Activated CD8-positive, alpha-beta memory T cell treated with anti-CD3 and anti-CD28 coated beads, Interleukin-2, amount 50 U/mL, for 1 hour (primary cell): ENCODE measurements at regions not wholly inside any gene's neighbourhood (a gene's known extent, or its start where the extent isn't known, plus 50 kb on each side); places are given as distances from the start of the nearest gene placed in this dataset.

Experiments
- DNase-seq: peaks from one replicate; pipeline ENCODE4 v3.0.0-alpha.2; 2020; ENCODE audit errors: extremely low read depth

DNA sequence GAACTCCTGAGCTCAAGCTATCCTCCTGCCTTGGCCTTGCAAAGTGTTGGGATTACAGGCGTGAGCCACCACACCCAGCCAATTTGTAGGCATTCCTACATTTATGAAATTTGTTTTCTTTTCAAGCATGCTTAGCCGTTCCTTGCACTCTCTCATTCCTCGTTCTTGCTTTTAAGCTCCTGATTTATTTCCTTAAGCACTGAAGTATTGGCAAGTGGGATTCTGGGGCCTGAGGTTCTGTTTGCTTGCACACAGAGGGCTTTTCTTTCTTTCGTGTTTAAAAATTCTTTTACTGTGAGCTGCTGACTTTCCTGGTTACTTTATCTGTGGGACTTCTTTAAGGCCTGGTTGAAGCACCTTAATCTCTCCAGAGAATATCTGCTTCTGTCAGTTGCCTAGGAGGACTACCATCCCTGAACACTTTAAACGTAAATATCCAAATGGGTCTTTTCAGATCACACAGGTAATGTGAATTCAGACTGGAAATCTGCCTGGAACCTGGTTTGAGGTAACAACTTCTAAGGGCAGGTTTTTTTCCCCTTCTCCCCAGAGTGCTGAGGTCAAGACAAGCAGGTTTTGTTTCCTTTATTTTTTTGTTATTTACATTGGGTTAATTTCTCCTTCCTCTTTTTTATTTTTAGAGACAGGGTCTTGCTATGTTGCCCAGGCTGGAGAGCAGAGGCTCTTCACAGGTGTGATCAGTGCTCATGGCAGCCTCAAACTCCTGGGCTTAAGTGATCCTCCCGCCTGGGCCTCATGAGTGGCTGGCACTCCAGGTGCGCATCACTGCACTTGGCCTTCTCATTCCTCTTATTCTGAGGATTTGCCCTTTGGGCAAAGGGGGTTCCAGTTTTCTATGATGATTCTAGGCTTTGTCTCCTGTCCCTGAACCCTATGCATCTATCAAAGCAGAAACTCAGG is 102.9 kb downstream of the PFKFB3 start:
- no peak for DNase-seq

DNA sequence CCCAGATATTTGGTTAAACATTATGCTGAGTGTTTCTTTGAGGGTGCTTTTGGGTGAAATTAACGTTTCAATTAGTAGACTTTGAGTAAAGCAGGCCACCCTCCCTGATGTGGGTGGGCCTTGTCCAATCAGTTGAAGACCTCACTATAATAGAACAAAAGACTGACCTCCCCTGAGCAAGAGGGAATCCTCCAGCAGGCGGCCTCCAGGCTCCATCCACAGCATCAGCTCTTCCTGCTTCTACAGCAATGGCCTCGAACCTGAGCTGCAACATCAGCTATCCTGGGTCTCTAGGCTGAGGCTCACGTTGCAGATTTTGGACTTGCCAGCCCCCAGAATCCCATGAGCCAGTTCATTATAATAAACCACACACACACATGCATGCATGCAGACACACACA is 104.2 kb downstream of the PFKFB3 start:
- DNase-seq: no peak

DNA sequence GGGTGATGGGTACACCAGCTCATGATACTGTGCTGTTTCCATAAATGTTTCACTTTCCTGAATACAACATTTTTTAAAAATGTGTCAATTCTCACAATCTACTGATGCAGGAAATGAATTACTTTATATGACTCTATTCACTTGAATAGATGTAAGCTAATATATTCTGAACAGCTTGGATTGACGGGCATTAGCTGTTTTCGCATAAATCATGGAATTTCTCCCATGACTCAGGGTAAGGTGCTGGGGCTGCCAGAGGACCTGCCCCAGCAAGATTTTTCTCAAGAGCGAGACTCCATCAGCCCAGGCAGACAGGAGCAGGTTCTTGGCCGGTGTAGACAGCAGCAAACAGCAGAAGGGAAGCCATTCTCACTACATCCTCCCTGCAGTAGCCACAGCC is 107.1 kb downstream of the PFKFB3 start:
- DNase-seq: no peak

DNA sequence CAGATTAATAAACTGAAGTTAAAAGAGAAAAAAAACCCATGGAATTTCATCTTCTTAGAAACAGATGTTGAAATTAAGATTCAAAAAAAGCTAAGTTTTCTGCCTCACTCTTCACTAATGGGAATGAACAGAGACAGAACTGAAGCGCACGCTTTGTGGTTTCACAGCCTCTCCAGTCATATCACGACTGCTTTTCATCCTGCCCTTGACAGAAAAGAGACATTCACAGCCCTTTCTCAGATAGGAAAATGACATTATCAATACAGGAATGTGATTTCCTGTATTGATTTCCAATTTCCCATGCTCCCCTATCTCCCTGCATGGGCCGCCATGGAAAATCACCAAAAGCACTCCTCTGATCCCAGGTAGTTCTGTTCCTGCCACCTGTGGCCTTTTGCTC is 108.2 kb downstream of the PFKFB3 start:
- no peak for DNase-seq

DNA sequence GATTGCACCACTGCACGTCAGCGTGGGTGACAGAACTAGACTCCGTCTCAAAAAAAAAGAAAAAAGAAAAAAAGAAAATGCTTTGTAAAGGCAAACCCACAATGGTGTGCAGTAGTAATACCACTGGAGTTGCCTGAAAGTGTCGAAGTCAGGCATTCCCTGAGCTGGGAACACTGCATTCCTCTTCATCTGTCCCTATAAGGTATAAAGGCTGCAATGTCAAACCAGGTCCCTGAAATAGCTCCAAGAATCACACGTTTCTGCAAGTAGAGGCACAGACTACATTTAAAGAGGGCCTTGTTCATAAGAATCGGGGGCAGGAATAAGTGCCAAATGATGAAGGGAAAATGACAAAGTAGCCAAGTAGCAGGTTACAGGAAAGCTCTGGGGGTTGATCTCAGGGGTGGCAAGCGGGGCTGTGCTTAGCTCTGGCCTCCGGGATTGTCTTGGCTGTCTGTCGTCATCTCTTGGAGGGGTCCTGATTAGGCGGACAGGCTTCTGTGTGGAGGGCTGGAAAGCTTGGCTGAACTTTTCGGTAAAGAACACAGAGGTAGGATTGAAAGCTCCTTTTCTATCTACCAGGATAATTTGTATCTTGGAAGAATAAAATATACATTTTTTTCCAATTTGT is 109.1 kb downstream of the PFKFB3 start:
- no peak for DNase-seq

DNA sequence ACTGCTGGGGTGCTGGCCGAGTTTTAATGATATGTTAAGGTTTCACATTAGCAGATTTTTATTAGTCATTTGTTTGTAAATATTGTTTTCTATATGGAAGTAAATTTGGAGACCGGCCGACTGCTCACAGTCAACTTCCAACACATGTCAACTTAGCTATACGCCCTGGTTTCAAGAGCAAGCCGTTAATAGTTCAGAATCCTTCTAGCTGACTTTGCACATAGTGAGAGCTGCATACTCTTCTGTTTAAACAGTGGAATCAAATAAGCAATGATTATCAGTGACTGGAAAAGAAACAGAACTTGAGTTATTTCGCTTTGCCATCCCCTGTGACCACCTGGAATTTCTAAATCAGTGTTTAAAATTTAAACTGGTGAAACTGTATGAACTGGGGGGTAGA is 109.9 kb downstream of the PFKFB3 start:
- no peak for DNase-seq

DNA sequence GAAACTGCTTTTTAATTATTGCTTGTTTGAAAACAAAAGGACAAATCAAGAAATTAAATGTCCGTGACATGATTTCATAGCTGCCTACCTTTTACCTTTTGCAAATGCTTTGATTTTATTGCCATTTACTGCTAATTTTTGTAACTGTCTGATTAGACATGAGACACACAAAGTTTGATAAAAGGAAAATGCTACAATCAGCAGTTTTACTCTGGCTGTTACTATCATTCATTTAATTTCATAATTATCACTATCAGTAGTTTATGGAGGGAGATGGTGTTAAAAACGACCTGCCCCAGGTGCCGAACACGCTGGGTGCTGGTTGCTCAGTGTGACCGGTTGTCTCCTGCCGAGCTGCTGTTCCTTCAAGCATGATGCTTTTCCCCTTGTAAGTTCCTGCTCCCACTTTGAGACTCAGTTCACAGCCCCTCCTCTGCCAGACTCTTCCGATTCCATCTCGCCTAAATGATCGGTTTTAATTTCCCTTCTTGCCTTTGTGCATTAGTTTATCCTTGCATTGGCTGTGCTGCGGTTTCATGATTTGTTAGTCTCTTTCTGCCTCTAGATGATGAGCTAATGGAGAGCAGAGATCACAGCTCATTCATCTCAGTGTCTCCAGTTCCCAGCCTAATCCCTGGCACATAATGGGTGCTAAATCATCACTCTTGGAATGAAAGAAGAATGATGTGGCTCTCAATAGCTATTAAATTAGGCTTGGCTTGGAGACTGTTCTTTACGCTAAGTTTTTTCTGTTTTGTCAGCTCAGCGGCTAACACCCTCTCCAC is 110.6 kb downstream of the PFKFB3 start:
- DNase-seq: no peak

DNA sequence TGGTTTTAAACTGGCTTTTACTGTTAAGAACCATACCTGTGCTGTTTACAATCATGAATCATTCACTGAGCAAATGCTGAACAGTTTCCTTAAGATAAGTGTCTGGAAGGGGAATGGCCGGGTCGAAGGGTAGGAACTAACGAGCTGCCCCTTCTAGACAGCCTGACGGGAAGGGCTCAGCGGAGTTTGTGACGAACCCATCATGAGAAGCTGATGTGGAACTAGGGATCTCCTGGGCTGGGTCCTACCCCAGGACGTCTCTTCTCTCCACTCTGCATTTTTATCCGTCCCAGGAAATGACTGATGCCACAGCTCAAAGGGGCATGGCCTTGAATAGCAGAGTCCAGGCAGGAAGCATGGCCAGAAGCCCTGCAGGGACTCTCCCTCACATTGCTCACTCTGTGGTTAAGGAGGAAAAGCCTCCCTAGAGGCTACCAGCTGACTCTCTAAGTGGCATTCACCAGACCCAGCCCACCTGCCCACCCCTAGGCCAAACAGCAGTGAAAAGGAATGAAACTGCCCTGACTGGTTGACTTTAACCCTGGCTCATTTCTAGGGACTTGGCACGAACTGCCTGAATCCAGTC is 112.0 kb downstream of the PFKFB3 start:
- no peak for DNase-seq

DNA sequence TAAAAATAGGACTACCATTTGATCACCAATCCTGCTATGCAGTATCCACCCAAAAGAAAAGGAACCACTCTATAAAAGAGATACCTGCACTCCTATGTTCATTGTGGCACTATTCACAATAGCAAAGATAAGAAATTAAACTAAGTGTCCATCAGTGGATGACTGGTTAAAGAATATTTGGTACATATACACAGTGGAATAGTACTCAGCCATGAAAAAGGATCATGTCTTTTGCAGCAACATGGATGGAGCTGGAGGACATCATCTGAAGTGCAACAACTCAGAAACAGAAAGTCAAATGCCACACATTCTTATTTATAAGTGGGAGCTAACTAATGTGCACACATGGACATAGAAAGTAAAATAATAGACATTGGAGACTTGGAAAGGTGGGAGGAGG is 116.4 kb downstream of the PFKFB3 start:
- no peak for DNase-seq

DNA sequence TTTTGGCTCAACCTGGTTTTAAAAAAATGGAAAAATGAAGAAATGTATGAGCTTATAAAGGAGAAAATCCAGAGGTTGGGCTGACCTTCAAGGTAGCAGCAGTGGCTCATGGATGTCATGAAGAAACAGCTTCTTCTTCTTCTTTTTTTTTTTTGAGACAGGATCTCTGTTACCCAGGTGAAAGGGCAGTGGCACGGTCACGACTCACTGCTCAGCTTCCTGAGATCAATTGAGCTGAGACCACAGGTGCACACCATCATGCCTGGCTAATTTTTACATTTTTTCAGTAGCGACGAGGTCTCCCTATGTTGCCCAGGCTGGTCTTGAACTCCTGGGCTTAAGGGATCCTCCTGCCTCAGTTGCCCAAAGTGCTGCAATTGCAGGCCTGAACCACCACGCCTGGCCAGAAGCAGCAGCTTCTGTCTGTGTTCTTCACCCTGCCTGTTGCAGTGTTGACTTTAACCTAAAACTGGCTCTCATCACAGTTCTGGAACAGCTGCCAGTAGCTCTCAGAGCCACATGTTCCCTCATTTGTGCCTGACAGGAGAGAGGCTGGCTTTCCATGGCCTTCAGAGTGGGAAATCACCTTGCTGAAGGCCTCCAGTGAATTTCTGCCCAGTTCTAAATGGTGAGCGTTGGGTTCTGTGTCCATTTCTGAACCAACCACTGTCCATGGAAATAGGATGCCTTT is 117.7 kb downstream of the PFKFB3 start:
- DNase-seq: no peak

DNA sequence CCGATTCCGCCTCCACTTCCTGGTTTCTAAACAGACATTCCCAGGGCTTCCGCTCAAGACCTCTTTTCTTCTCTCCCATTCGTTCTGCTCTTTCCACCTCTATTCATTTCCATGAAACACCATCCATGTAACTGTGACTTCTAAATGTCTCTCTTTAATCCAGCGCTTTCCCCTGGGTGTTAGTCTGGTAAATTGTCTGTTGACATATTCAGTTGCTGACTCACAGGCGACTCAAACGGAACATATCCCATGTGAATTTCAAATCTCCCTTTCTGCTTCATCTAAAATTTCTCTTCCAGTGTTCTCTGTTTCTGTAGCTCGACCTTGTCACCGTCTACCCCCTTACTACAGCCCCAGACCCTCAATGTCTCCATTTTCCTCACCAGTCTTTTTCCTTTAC is 119.1 kb downstream of the PFKFB3 start:
- no peak for DNase-seq

DNA sequence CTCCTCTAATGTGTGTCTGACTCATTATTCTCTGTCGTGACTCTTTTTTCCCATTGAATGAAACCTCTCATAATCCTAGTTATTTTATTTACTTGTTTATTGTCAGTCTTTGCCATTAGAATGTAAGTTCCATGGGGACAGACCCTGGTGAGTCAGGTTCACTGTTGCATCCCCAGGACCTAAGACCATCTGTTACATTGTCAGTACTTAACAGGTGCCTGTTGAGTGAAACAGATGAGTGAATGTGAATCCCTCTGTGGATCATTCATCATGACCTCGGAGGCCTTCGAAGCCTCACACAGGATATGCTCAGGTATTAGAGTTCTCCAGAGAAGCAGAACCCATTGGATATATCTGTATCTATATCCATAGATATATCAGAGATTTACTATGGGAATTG is 120.1 kb downstream of the PFKFB3 start:
- no peak for DNase-seq

DNA sequence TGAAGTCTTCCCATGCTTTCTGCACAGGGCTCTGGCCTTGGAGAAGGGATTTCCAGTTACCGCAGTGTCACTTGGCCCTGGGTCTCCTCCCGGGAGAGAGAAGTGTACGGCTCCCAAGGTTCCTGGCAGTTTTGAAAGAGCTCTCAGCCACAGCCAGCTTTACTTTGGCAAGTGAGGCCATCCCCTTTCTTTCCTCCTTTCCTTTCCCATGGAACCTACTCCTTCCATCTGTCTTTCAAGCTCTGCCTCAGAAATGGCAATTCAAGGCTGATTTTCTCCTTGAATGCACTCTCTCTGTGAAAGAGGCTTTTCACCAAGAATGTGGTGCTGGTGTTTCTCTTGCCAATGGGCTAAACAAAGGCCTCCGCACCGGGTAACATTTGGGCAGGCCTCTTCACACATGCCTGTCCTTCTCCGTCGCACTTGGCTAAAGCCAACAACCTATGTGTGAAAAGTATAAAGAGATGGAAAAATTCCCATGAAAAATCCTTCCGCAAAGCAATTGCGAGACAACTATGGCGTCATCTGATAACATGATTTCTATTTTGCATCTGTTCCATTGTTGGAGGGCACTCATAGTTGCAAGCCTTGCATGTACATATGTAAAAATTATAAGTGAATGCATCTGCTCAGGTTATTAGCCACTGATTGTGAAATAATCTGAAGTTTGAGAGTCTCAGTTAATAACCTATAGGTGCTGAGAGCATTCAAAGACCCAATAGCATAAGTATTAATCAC is 125.4 kb downstream of the PFKFB3 start:
- no peak for DNase-seq

DNA sequence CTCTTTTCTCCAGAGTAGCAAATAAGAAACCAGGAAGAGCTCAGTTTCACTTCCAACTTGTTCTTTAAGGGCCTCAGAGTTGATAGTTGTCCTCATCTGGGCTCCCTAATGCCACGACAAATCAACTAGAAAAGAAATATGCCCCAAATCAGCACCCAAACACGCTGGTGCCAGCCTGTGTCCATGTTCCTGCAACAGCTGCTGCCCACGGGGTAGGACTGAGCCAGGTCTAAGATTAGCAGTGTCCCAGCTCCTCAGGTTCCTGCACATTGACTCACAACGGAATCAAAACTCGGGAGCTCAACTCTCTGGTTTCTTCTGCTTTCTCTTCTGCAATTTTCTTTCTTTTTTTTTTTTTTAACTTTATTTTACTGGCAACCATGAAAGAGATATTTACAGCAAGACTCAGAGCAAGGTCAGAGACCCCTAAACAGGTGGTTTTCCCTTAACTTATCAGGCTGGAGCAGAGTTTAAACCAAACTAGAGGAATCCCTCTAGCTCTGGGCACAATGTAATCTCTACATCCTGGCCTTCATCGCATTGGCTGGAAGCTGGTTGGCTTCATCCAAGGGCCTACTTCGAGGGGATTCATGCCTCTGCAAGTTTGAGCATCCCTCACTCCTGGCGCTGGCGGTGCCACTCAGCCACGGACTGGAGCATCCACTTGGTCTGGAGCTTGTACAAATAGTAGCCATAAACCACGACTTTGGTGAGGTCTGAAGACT is 126.1 kb downstream of the PFKFB3 start:
- no peak for DNase-seq

DNA sequence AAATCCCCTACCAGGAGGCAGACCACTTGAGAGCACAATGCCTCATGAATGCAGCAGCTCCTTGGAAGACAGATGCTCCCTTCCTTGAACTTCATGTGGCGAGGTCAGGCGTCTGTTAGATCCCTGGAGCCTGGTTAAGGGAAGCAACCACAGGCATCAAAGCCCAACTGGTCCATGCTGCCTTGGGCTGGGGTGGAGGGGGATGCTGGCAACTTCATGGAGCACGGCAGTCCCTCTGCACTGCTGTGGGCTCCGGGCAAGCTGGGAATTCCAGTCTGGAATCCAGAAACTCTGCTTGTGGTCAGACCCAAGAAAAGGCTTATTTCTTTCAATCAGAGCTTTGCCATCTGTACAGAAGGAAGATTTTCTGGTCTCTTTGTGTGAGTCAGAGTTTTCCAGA is 130.4 kb downstream of the PFKFB3 start:
- no peak for DNase-seq

DNA sequence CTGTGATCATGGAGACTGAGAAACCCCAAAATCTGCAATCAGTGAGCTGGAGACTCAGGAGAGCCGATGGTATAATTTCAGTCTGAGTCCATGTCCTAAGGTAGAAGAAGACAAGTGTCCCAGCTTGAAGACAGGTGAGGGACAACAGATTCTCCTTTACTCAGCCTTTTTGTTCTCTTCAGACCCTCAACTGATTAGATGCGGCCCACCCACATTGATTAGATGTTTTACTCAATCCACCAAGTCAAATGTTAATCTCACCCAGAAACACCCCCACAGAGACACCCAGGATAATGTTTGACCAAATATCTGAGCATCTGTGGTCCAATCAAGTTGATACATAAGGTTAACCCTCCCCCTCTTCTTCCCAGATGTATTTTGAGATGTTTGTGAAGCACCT is 131.2 kb downstream of the PFKFB3 start:
- DNase-seq: no peak

DNA sequence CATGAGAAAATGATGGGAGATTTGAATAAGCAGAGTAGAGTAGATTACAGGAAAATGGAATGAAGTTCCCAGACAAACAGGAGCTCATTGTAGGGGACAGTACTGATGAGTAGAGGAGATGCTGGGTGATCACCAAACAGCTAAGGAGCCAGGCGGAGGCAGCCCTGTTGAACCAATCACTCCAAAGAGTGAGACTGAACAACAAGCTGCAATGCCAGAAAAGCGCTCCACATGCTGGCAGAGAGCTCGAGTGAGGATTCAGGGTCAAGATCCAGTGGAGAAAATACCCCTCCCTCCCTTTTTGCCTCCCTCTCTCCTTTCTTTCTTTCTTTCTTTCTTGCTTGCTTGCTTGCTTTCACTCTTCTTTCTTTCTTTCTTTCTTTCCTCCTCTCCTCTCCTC is 133.3 kb downstream of the PFKFB3 start:
- DNase-seq: no peak

DNA sequence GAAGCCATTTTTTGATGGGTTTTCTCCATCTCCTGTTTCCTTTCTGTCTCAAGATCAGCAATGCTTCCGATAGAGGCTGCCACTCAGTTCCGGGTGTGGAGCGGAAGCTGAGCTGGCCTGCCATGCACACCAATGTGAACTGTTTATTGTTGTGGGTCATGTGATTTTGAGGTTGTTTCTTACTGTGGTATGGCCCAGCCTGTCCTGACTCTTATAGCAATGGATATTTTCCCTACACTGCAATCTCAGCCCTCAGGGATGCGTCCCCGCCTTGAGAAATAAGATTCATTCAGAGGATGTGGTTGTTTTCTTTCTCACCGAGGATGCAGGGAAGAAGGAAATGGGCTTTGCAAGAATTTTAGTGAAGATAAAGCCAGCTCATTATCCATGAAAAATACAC is 134.7 kb downstream of the PFKFB3 start:
- no peak for DNase-seq

DNA sequence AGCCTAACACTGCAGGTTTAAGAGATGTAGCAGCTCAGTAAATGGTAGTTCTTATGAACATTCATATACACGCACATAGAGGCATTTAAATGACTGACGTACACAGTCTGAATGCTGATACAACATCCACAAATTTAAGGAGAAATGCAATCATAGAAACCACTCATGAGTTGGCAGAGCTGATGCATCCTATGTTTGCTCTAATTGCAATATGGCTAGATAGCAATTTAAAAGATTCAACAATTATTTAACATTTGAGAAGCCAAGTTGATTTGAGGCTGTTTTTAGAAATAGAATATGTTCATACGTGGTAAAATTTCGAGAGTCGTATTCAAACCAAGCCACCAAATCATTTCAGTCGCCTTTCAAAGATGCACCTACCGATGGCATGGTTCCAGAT is 135.6 kb downstream of the PFKFB3 start:
- no peak for DNase-seq

DNA sequence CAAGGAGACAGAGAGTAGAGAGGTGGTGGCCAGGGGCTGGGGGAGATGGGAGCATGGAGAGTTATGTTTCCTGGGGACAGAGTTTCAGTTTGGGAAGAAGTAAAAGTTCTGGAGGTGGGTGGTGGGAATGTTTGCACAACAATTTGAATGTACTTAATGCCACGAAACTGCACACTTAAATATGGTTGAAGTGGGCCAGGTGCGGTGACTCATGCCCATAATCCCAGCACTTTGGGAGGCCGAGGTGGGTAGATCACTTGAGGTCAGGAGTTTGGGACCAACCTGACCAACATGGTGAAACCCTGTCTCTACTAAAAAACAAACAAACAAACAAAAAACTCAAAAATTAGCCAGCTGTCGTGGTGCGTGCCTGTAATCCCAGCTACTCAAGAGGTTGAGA is 137.2 kb downstream of the PFKFB3 start:
- DNase-seq: no peak
